Upper lobe of right lung (tissue), 1 donor: ENCODE measurements at regions not wholly inside any gene's neighbourhood (a gene's known extent, or its start where the extent isn't known, plus 50 kb on each side); places are given as distances from the start of the nearest gene placed in this dataset.

Experiments used
- ATAC-seq: fragments of 200-7000 bp; cut with Tn5 transposase; one replicate; pipeline ENCODE4 v1.9.1; 2020; ENCODE audit warnings: mild to moderate bottlenecking, moderate library complexity
- DNase-seq: peaks from one replicate; pipeline ENCODE4 v3.0.0-alpha.2; 2020
- H3K27ac ChIP-seq: fragments of 200-600 bp; one replicate; pipeline ENCODE4 v1.8.0; 2022
- H3K27me3 ChIP-seq: fragments of 200-600 bp; one replicate; pipeline ENCODE4 v1.8.0; 2022; ENCODE audit warnings: mild to moderate bottlenecking
- H3K36me3 ChIP-seq: fragments of 200-600 bp; one replicate; pipeline ENCODE4 v1.8.0; 2022
- H3K4me1 ChIP-seq: fragments of 200-600 bp; one replicate; pipeline ENCODE4 v1.8.0; 2022
- H3K4me3 ChIP-seq: fragments of 200-600 bp; one replicate; pipeline ENCODE4 v1.8.0; 2022; ENCODE audit warnings: mild to moderate bottlenecking
- H3K9me3 ChIP-seq: fragments of 200-600 bp; one replicate; pipeline ENCODE4 v1.8.0; 2022
- CTCF ChIP-seq: fragments of 200-600 bp; IDR thresholded peaks from one replicate; pipeline ENCODE4 v1.8.0; 2022; ENCODE audit warnings: antibody characterized with exemption
- intact Hi-C: fragments of 100-400 bp; cut with DNase I; formaldehyde crosslinking; loops from one replicate; pipeline ENCODE4 v1.11.0; 2022
- donor health status: DM: no; HTN: yes; CAD: no; lungs with severe emphysema.

GRCh38 chr19:31716826-31717225 lies 367.6 kb upstream of the TSHZ3 start:
- DNase-seq (no peak), ATAC-seq (no peak)
- no peak for TF ChIP-seq CTCF
- intact Hi-C loops: no loop called here
- Histone ChIP-seq H3K4me3 (no peak overlapping the region), H3K9me3 (no peaks in the 10 kb centered on the region), H3K27me3 (no peaks in the 10 kb centered on the region), H3K4me1 (no peaks in the 10 kb centered on the region), H3K27ac (no peak overlapping the region), H3K36me3 (no peaks in the 10 kb centered on the region)

- no peak overlapping the region for H3K27ac ChIP-seq
- H3K9me3 ChIP-seq: no peaks in the 10 kb centered on the region
- no peak for ATAC-seq
- no peaks in the 10 kb centered on the region for H3K36me3 ChIP-seq
- DNase-seq: no peak
- intact Hi-C loops: no loop called here
- no peak for TF ChIP-seq CTCF
- H3K4me3 ChIP-seq: no peak overlapping the region
- no peaks in the 10 kb centered on the region for H3K27me3 ChIP-seq
- H3K4me1 ChIP-seq: no peaks in the 10 kb centered on the region
Observed at GRCh38 chr19:31717269-31717923, 368.2 kb upstream of the TSHZ3 start.

- Histone ChIP-seq H3K27ac (no peak overlapping the region), H3K4me1 (no peaks in the 10 kb centered on the region), H3K4me3 (no peak overlapping the region), H3K9me3 (no peaks in the 10 kb centered on the region), H3K27me3 (no peaks in the 10 kb centered on the region), H3K36me3 (no peaks in the 10 kb centered on the region)
- ATAC-seq: no peak
- intact Hi-C loops: no loop called here
- no peak for TF ChIP-seq CTCF
- no peak for DNase-seq
Observed at GRCh38 chr19:31718032-31718431, 368.8 kb upstream of the TSHZ3 start.

GRCh38 chr19:31718898-31719297 lies 369.7 kb upstream of the TSHZ3 start:
- H3K4me1 ChIP-seq: no peaks in the 10 kb centered on the region
- H3K27me3 ChIP-seq: no peaks in the 10 kb centered on the region
- ATAC-seq (no peak), DNase-seq (no peak)
- H3K4me3 ChIP-seq: no peak overlapping the region
- TF ChIP-seq CTCF: no peak
- no peaks in the 10 kb centered on the region for H3K36me3 ChIP-seq
- no peak overlapping the region for H3K27ac ChIP-seq
- intact Hi-C loops: no loop called here
- no peaks in the 10 kb centered on the region for H3K9me3 ChIP-seq

- TF ChIP-seq CTCF: no peak
- DNase-seq: no peak
- no peaks in the 10 kb centered on the region for H3K9me3 ChIP-seq
- H3K4me1 ChIP-seq: no peaks in the 10 kb centered on the region
- no peak overlapping the region for H3K4me3 ChIP-seq
- H3K27ac ChIP-seq: no peak overlapping the region
- ATAC-seq: no peak
- H3K27me3 ChIP-seq: no peaks in the 10 kb centered on the region
- intact Hi-C loops: no loop called here
- no peaks in the 10 kb centered on the region for H3K36me3 ChIP-seq
Observed at GRCh38 chr19:31723101-31723500, 373.9 kb upstream of the TSHZ3 start.

- no peaks in the 10 kb centered on the region for H3K9me3 ChIP-seq
- DNase-seq: no peak
- no peaks in the 10 kb centered on the region for H3K36me3 ChIP-seq
- no peak overlapping the region for H3K27ac ChIP-seq
- no peaks in the 10 kb centered on the region for H3K4me1 ChIP-seq
- no peak for ATAC-seq
- no peak overlapping the region for H3K4me3 ChIP-seq
- no peak for TF ChIP-seq CTCF
- no peaks in the 10 kb centered on the region for H3K27me3 ChIP-seq
- intact Hi-C loops: no loop called here
Observed at GRCh38 chr19:31725051-31725450, 375.8 kb upstream of the TSHZ3 start.
